Stomach (tissue), 8 donors: ENCODE measurements at regions not wholly inside any gene's neighbourhood (a gene's known extent, or its start where the extent isn't known, plus 50 kb on each side); places are given as distances from the start of the nearest gene placed in this dataset.
"Not testable (repeated sequence)": the region's sequence is repeated elsewhere in the genome, so short reads cannot be mapped to it uniquely, and the experiment has no call there.

Experiments used
- DNase-seq, 2 donors: peaks; one replicate each; pipeline versions ENCODE4 v3.0.0 to v3.0.0-alpha.2; 2013 to 2019
- H3K27ac ChIP-seq, 5 donors: fragments of 200-600 bp in 4 of 5; sonication (generic) in 4 of 5; one replicate each; pipeline ENCODE4 v1.5.1; 2013 to 2019; ENCODE audit warnings: mild to moderate bottlenecking in 1 of 5, moderate library complexity in 1 of 5
- H3K27me3 ChIP-seq, 3 donors: fragments of 200-600 bp; sonication (generic); one replicate each; pipeline ENCODE4 v1.5.1; 2017 to 2019; ENCODE audit warnings: mixed run types in 1 of 3
- H3K36me3 ChIP-seq, 4 donors: fragments of 200-600 bp; sonication (generic); 1 replicate in 3 of 4; 2 replicates in 1 of 4; pipeline ENCODE4 v1.5.1; 2016 to 2019
- H3K4me1 ChIP-seq, 4 donors: fragments of 200-600 bp; sonication (generic); one replicate each; pipeline ENCODE4 v1.5.1; 2016 to 2019
- H3K4me3 ChIP-seq, 4 donors: fragments of 200-600 bp; sonication (generic) in 3 of 4; one replicate each; pipeline ENCODE4 v1.5.1; 2016 to 2019; ENCODE audit warnings: mild to moderate bottlenecking in 1 of 4
- H3K9me3 ChIP-seq, 4 donors: fragments of 200-600 bp; sonication (generic); one replicate each; pipeline ENCODE4 v1.5.1; 2016 to 2019
- EP300 ChIP-seq: sonication (generic); formaldehyde crosslinking; IDR thresholded peaks from one replicate; pipeline ENCODE4 v1.6.1; 2017; ENCODE audit warnings: antibody characterized with exemption
- POLR2A ChIP-seq, 4 donors: fragments of 450-650 bp; IDR thresholded peaks; one replicate each; pipeline ENCODE4 v1.6.1; 2016; ENCODE audit warnings: antibody characterized with exemption in 4 of 4, control low read depth in 2 of 4, mild to moderate bottlenecking in 1 of 4, moderate library complexity in 1 of 4
- POLR2AphosphoS5 ChIP-seq, 3 donors: sonication (generic); formaldehyde crosslinking; IDR thresholded peaks; one replicate each; pipeline ENCODE4 v1.6.1; 2016; ENCODE audit warnings: antibody characterized with exemption in 3 of 3
- WGBS, 5 donors: extraction: QIAGEN DNeasy Blood & Tissue Kit in 3 of 5; methylation state at CpG; one replicate each; pipeline versions ENCODE4 v1.1.5 to v1.1.7; 2013 to 2018; 5-methylcytosine and 5-hydroxymethylcytosine counted together
- intact Hi-C: fragments of 100-400 bp; cut with DNase I; formaldehyde crosslinking; loops from one replicate; pipeline ENCODE4 v1.15.1; 2023; ENCODE audit warnings: low total_unique reads
- TF ChIP-seq, protein P1 (sequence below), 7 experiments: fragments of 450-650 bp in 4 of 7; fragments of 200-600 bp in 3 of 7; sonication (generic) in 3 of 7; IDR thresholded peaks; one replicate each; pipeline ENCODE4 v1.5.1; 2016 to 2019; ENCODE audit warnings: antibody characterized with exemption in 7 of 7, control low read depth in 2 of 7, mild to moderate bottlenecking in 1 of 7
- donor health status: healthy with polysubstance abuse.
- donor health status: Bipolar disorder and iron deficiency.
- donor health status: healthy.

DNA sequence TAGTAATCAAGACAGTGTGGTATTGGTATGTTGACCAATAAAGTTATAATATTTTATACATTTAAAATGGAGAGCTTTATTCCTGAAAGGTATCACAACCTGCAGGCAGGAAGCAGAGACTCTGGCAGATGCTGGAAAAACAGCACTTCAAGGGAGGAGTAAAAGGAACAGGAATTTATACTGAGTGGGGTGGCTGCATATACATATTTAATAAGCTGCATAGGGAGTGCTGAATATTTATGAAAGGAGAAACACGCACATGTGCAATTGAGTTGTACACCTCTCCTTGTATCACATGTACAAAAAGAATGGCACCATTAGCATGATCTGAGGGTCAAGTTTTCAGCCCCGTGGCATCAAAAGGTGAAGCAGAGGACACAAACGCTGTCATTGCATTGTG, 104.9 kb upstream of the PAXBP1 start:
- no peak for DNase-seq
- no peak for TF ChIP-seq POLR2AphosphoS5 (IDR thresholded peaks at IDR 0.05)
- no peak for TF ChIP-seq POLR2A (IDR thresholded peaks at IDR 0.05)
- 54 to 75% (median 58%) methylated on average over 3 of the region's 3 CpGs for WGBS, 5 donors

DNA sequence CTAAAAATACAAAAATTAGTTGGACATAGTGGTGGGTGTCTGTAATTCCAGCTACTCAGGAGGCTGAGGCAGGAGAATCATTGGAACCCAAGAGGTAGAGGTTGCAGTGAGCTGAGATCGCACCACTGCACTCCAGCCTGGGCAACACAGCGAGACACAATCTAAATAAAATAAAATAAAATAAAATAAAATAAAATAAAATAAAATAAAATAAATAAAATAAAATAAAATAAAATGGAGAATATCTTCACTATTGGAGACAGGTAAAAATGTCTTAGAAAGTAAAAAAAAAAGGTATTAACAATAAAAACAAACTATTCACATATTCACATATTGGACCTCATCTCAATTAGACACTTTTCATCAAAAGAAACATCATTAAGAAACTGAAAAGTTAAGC, 106.3 kb upstream of the PAXBP1 start:
- DNase-seq, H3K27me3 ChIP-seq, H3K36me3 ChIP-seq, intact Hi-C loops, H3K4me3 ChIP-seq, H3K27ac ChIP-seq, H3K9me3 ChIP-seq, H3K4me1 ChIP-seq: not testable (repeated sequence)
- WGBS, 5 donors, result 89 to 95% (median 93%) methylated on average over 2 of the region's 2 CpGs

More for the DNA sequence above, 104.9 kb upstream of the PAXBP1 start:
- Histone ChIP-seq H3K27me3 (no peaks in the 10 kb centered on the region), H3K27ac (no peak overlapping the region), H3K4me3 (no peak overlapping the region), H3K36me3 (no peaks in the 10 kb centered on the region), H3K9me3 (no peaks in the 10 kb centered on the region), H3K4me1 (no peaks in the 10 kb centered on the region)
- intact Hi-C loops, result no loop called here

DNA sequence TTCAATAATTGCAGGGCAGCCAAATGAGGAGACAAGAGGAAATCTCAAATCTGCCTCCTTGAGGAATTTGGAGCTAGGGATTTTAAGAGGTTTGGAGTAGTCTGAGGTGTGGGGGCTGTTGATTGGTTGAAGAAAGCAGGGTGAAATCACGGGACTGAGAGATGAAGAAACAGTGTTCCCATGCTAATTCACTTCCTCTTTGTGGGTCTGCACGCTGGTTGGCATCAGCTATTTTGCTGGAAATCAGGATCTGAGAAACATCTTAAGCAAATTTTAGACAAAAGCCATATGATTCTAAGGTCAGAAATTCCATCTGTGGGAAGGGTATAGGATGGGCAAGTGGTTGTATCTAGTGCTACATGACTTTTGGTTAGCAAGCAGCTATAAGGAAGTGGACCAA, 107.1 kb upstream of the PAXBP1 start:
- Histone ChIP-seq H3K9me3 (no peaks in the 10 kb centered on the region), H3K4me1 (no peaks in the 10 kb centered on the region), H3K4me3 (no peak overlapping the region), H3K27ac (no peak overlapping the region), H3K27me3 (no peaks in the 10 kb centered on the region), H3K36me3 (no peaks in the 10 kb centered on the region)
- WGBS, 5 donors, result 32 to 57% (median 46%) methylated on average over 2 of the region's 2 CpGs
- TF ChIP-seq POLR2A (IDR thresholded peaks at IDR 0.05) (no peak), EP300 (no peak), POLR2AphosphoS5 (IDR thresholded peaks at IDR 0.05) (no peak)
- TF ChIP-seq, protein P1, sequence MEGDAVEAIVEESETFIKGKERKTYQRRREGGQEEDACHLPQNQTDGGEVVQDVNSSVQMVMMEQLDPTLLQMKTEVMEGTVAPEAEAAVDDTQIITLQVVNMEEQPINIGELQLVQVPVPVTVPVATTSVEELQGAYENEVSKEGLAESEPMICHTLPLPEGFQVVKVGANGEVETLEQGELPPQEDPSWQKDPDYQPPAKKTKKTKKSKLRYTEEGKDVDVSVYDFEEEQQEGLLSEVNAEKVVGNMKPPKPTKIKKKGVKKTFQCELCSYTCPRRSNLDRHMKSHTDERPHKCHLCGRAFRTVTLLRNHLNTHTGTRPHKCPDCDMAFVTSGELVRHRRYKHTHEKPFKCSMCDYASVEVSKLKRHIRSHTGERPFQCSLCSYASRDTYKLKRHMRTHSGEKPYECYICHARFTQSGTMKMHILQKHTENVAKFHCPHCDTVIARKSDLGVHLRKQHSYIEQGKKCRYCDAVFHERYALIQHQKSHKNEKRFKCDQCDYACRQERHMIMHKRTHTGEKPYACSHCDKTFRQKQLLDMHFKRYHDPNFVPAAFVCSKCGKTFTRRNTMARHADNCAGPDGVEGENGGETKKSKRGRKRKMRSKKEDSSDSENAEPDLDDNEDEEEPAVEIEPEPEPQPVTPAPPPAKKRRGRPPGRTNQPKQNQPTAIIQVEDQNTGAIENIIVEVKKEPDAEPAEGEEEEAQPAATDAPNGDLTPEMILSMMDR (IDR thresholded peaks at IDR 0.05), result no peak
- DNase-seq, result no peak
- intact Hi-C loops, result no loop called here

DNA sequence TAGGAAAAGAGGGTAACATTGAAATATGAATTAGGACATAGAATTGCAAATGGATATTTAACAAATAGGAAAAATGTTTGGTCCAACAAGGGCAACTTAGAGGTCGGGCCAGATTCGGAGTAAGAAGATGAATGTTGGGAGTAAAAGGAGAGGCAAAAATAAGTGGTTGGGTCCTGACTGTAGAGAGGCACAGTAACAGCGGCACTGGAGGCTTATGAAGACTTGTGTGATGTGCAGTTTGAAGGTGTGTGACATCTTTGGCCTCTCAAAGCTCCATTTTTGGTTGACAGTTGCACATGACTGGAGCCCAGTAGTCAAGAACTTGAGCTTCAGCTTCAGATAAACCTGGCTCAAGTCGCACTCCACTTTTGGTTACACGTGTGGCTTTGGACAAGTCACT, 109.9 kb upstream of the PAXBP1 start:
- Histone ChIP-seq H3K27me3 (no peaks in the 10 kb centered on the region), H3K36me3 (no peaks in the 10 kb centered on the region), H3K9me3 (no peaks in the 10 kb centered on the region), H3K4me1 (no peaks in the 10 kb centered on the region), H3K4me3 (no peak overlapping the region), H3K27ac (no peak overlapping the region)
- WGBS, 5 donors, result 77 to 93% (median 89%) methylated on average over 5 of the region's 5 CpGs
- intact Hi-C loops, result no loop called here
- DNase-seq, result no peak
- no peak for TF ChIP-seq EP300
- no peak for TF ChIP-seq POLR2AphosphoS5 (IDR thresholded peaks at IDR 0.05)
- TF ChIP-seq POLR2A (IDR thresholded peaks at IDR 0.05), result no peak
- TF ChIP-seq, protein P1 (IDR thresholded peaks at IDR 0.05), result no peak

DNA sequence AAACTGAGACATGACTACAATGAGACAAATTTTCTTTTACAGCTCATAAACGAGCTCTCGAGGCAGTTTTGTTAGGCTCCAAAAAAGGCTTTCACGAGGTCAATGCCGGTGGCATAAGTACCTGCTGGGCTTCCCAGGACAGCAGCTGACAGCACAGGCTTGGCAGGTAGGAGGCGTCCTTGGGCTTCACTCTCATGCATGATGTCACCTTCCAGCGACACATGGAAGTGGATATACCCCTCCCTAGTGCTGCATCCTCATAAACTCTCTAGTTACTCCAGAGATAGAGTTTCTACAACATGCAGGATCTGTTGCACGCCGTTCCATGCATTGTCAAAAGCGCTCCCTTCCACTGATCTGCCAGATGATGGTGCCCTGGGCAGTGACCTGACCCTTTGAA, 112.5 kb upstream of the PAXBP1 start:
- TF ChIP-seq, protein P1 (IDR thresholded peaks at IDR 0.05), result no peak
- TF ChIP-seq POLR2AphosphoS5 (IDR thresholded peaks at IDR 0.05), result no peak
- TF ChIP-seq EP300, result no peak
- Histone ChIP-seq H3K36me3 (no peaks in the 10 kb centered on the region), H3K4me1 (no peaks in the 10 kb centered on the region), H3K27ac (no peak overlapping the region), H3K4me3 (no peak overlapping the region), H3K27me3 (peaks cover 0 to 7% (median 0%) of the 10 kb centered on the region in 3 donors), H3K9me3 (no peaks in the 10 kb centered on the region)
- 67 to 79% (median 68%) methylated on average over 9 of the region's 9 CpGs for WGBS, 5 donors
- no peak for DNase-seq
- intact Hi-C loops, result no loop called here
